ENCODE measurements at regions not wholly inside any gene's neighbourhood (a gene's known extent, or its start where the extent isn't known, plus 50 kb on each side); places are given as distances from the start of the nearest gene placed in this dataset.

GRCh38 chr14:43803076-43803689 lies 703.9 kb downstream of the FSCB start:
- TF ChIP-seq CTCF (IDR thresholded peaks at IDR 0.05) (no peak), POLR2A (IDR thresholded peaks at IDR 0.05) (no peak)
